MM.1S (cell line): ENCODE measurements at regions not wholly inside any gene's neighbourhood (a gene's known extent, or its start where the extent isn't known, plus 50 kb on each side); places are given as distances from the start of the nearest gene placed in this dataset.
"Not testable (repeated sequence)": the region's sequence is repeated elsewhere in the genome, so short reads cannot be mapped to it uniquely, and the experiment has no call there.

ENCODE experiments used
- EZH2phosphoT487 ChIP-seq: fragments of 300-600 bp; sonication (generic); IDR thresholded peaks from 2 replicates; pipeline ENCODE4 v1.6.1; 2018; ENCODE audit warnings: antibody characterized with exemption, low read length
- TF ChIP-seq, protein P1 (sequence below): fragments of 300-600 bp; sonication (generic); IDR thresholded peaks from 2 replicates; pipeline ENCODE4 v1.5.1; 2016; ENCODE audit warnings: antibody characterized with exemption, low read length, mixed read lengths

DNA sequence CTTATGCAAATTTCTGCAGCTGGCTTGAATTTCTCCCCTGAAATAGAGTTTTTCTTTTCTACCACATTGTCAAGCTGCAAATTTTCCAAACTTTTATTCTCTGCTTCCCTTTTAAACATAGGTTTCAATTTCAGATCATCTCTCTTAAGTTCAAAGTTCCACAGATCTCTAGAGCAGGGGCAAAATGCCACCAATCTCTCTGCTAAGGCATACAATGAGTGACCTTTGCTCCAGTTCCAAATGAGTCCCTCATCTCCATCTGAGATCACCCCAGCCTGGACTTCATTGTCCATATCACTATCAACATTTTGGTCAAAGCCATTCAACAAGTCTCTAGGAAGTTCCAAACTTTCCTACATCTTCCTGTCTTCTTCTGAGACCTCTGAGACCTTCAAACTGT lies 62.3 kb upstream of the DCLK2 start:
- TF ChIP-seq, protein P1, sequence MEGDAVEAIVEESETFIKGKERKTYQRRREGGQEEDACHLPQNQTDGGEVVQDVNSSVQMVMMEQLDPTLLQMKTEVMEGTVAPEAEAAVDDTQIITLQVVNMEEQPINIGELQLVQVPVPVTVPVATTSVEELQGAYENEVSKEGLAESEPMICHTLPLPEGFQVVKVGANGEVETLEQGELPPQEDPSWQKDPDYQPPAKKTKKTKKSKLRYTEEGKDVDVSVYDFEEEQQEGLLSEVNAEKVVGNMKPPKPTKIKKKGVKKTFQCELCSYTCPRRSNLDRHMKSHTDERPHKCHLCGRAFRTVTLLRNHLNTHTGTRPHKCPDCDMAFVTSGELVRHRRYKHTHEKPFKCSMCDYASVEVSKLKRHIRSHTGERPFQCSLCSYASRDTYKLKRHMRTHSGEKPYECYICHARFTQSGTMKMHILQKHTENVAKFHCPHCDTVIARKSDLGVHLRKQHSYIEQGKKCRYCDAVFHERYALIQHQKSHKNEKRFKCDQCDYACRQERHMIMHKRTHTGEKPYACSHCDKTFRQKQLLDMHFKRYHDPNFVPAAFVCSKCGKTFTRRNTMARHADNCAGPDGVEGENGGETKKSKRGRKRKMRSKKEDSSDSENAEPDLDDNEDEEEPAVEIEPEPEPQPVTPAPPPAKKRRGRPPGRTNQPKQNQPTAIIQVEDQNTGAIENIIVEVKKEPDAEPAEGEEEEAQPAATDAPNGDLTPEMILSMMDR, result not testable (repeated sequence)
- TF ChIP-seq EZH2phosphoT487, result not testable (repeated sequence)
